ENCODE measurements at regions not wholly inside any gene's neighbourhood (a gene's known extent, or its start where the extent isn't known, plus 50 kb on each side); places are given as distances from the start of the nearest gene placed in this dataset.

- DNase-seq: no peak
These were observed 261.6 kb downstream of the VPS13C start for GRCh38 chr15:61798631-61799030.

GRCh38 chr15:61796056-61796455 lies 264.2 kb downstream of the VPS13C start:
- no peak for DNase-seq

GRCh38 chr15:61794881-61795280 lies 265.4 kb downstream of the VPS13C start:
- DNase-seq: no peak

GRCh38 chr15:61794276-61794675 lies 266.0 kb downstream of the VPS13C start:
- no peak for DNase-seq

GRCh38 chr15:61784734-61785133 lies 275.5 kb downstream of the VPS13C start:
- DNase-seq: no peak

GRCh38 chr15:61780278-61780980 lies 279.8 kb downstream of the VPS13C start:
- DNase-seq: no peak

GRCh38 chr15:61777689-61778088 lies 282.6 kb downstream of the VPS13C start:
- DNase-seq: no peak

- no peak for DNase-seq
These were observed 290.7 kb downstream of the VPS13C start for GRCh38 chr15:61769557-61769956.

GRCh38 chr15:61768131-61768530 lies 292.1 kb downstream of the VPS13C start:
- DNase-seq: no peak

GRCh38 chr15:61764981-61765380 lies 295.3 kb downstream of the VPS13C start:
- DNase-seq: no peak

- DNase-seq: no peak
These were observed 296.1 kb downstream of the VPS13C start for GRCh38 chr15:61764141-61764540.

GRCh38 chr15:61762676-61763075 lies 297.6 kb downstream of the VPS13C start:
- DNase-seq: no peak

GRCh38 chr15:61759639-61760038 lies 300.6 kb downstream of the VPS13C start:
- DNase-seq: no peak

GRCh38 chr15:61756071-61756820 lies 304.0 kb downstream of the VPS13C start:
- DNase-seq: no peak

- no peak for DNase-seq
These were observed 304.8 kb downstream of the VPS13C start for GRCh38 chr15:61755467-61755866.

GRCh38 chr15:61753018-61753710 lies 307.1 kb downstream of the VPS13C start:
- DNase-seq: no peak

- no peak for DNase-seq
These were observed 308.2 kb downstream of the VPS13C start for GRCh38 chr15:61752001-61752400.

- DNase-seq: no peak
These were observed 309.8 kb downstream of the VPS13C start for GRCh38 chr15:61750271-61751084.

GRCh38 chr15:61749169-61749568 lies 311.1 kb downstream of the VPS13C start:
- DNase-seq: no peak

GRCh38 chr15:61748529-61748928 lies 311.7 kb downstream of the VPS13C start:
- DNase-seq: no peak

- no peak for DNase-seq
These were observed 313.7 kb downstream of the VPS13C start for GRCh38 chr15:61746589-61746988.

GRCh38 chr15:61743345-61743909 lies 316.8 kb downstream of the VPS13C start:
- no peak for DNase-seq

GRCh38 chr15:61742591-61742990 lies 317.7 kb downstream of the VPS13C start:
- no peak for DNase-seq
